ENCODE measurements at regions not wholly inside any gene's neighbourhood (a gene's known extent, or its start where the extent isn't known, plus 50 kb on each side); places are given as distances from the start of the nearest gene placed in this dataset.

- ATAC-seq, result no peak
- TF ChIP-seq CSDC2 (CRISPR knock-in tag; IDR thresholded peaks at IDR 0.05) (no peak), ESRRG (CRISPR knock-in tag; IDR thresholded peaks at IDR 0.05) (no peak), OSR1 (CRISPR knock-in tag; IDR thresholded peaks at IDR 0.05) (no peak), CSRNP3 (CRISPR knock-in tag; IDR thresholded peaks at IDR 0.05) (no peak), TOX (CRISPR knock-in tag; IDR thresholded peaks at IDR 0.05; ENCODE audit: borderline replicate concordance) (no peak), ZNF70 (CRISPR knock-in tag; IDR thresholded peaks at IDR 0.05) (no peak), GLIS3 (CRISPR knock-in tag; IDR thresholded peaks at IDR 0.05) (no peak), ZNF565 (CRISPR knock-in tag; conservative IDR thresholded peaks at IDR 0.05; ENCODE audit: low read depth) (no peak), ZFP3 (CRISPR knock-in tag; IDR thresholded peaks at IDR 0.05) (no peak), BACH2 (CRISPR knock-in tag; IDR thresholded peaks at IDR 0.05; ENCODE audit: borderline replicate concordance) (no peak), ARNTL (CRISPR knock-in tag; IDR thresholded peaks at IDR 0.05; ENCODE audit: borderline replicate concordance, low read depth) (no peak), ZNF8 (CRISPR knock-in tag; IDR thresholded peaks at IDR 0.05) (no peak), PATZ1 (CRISPR knock-in tag; IDR thresholded peaks at IDR 0.05; ENCODE audit: borderline replicate concordance) (no peak), ISL1 (CRISPR knock-in tag; IDR thresholded peaks at IDR 0.05) (no peak), RARB (CRISPR knock-in tag; IDR thresholded peaks at IDR 0.05) (no peak)
- TF ChIP-seq, protein P1, sequence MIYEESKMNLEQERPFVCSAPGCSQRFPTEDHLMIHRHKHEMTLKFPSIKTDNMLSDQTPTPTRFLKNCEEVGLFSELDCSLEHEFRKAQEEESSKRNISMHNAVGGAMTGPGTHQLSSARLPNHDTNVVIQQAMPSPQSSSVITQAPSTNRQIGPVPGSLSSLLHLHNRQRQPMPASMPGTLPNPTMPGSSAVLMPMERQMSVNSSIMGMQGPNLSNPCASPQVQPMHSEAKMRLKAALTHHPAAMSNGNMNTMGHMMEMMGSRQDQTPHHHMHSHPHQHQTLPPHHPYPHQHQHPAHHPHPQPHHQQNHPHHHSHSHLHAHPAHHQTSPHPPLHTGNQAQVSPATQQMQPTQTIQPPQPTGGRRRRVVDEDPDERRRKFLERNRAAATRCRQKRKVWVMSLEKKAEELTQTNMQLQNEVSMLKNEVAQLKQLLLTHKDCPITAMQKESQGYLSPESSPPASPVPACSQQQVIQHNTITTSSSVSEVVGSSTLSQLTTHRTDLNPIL (CRISPR knock-in tag; IDR thresholded peaks at IDR 0.05; ENCODE audit: low read depth), result no peak
- TF ChIP-seq, protein P2, sequence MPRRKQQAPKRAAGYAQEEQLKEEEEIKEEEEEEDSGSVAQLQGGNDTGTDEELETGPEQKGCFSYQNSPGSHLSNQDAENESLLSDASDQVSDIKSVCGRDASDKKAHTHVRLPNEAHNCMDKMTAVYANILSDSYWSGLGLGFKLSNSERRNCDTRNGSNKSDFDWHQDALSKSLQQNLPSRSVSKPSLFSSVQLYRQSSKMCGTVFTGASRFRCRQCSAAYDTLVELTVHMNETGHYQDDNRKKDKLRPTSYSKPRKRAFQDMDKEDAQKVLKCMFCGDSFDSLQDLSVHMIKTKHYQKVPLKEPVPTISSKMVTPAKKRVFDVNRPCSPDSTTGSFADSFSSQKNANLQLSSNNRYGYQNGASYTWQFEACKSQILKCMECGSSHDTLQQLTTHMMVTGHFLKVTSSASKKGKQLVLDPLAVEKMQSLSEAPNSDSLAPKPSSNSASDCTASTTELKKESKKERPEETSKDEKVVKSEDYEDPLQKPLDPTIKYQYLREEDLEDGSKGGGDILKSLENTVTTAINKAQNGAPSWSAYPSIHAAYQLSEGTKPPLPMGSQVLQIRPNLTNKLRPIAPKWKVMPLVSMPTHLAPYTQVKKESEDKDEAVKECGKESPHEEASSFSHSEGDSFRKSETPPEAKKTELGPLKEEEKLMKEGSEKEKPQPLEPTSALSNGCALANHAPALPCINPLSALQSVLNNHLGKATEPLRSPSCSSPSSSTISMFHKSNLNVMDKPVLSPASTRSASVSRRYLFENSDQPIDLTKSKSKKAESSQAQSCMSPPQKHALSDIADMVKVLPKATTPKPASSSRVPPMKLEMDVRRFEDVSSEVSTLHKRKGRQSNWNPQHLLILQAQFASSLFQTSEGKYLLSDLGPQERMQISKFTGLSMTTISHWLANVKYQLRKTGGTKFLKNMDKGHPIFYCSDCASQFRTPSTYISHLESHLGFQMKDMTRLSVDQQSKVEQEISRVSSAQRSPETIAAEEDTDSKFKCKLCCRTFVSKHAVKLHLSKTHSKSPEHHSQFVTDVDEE (CRISPR knock-in tag; IDR thresholded peaks at IDR 0.05), result no peak
Observed at GRCh38 chr4:167831855-167832254, 260.5 kb upstream of the ANXA10 start.

DNA sequence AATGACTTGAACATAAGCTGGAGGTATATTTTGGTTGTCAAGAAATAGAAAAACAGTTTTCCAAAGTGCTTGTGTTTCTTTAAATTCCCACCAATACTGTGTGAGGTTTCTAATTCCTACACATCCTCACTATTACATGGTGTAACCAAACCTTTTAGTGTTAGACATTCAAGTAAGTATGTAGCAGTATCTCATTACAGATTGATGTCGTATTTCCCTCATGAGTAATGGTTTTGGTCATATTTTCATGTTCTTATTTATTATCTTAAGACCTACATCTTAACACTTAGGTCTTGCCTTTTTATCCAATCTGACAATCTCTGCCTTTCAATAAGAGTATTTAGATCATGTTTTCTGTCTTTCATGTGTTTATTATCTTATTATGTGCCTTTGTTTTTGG, 253.7 kb upstream of the ANXA10 start:
- TF ChIP-seq ZC3H10 (CRISPR knock-in tag; IDR thresholded peaks at IDR 0.05) (no peak), ARNTL (CRISPR knock-in tag; IDR thresholded peaks at IDR 0.05; ENCODE audit: borderline replicate concordance, low read depth) (no peak), PATZ1 (CRISPR knock-in tag; IDR thresholded peaks at IDR 0.05; ENCODE audit: borderline replicate concordance) (no peak), PPARA (CRISPR knock-in tag; IDR thresholded peaks at IDR 0.05; ENCODE audit: borderline replicate concordance) (no peak), RARB (CRISPR knock-in tag; IDR thresholded peaks at IDR 0.05) (no peak)
- ATAC-seq, result no peak

GRCh38 chr4:167842487-167842886, 249.8 kb upstream of the ANXA10 start:
- no peak for ATAC-seq
- TF ChIP-seq, protein P1 (CRISPR knock-in tag; IDR thresholded peaks at IDR 0.05; ENCODE audit: low read depth), result no peak
- TF ChIP-seq GLIS3 (CRISPR knock-in tag; IDR thresholded peaks at IDR 0.05), result no peak
- TF ChIP-seq TOX (CRISPR knock-in tag; IDR thresholded peaks at IDR 0.05; ENCODE audit: borderline replicate concordance), result no peak
- no peak for TF ChIP-seq ZFP3 (CRISPR knock-in tag; IDR thresholded peaks at IDR 0.05)
- TF ChIP-seq, protein P2 (CRISPR knock-in tag; IDR thresholded peaks at IDR 0.05), result no peak
- TF ChIP-seq CSRNP3 (CRISPR knock-in tag; IDR thresholded peaks at IDR 0.05), result no peak
- TF ChIP-seq RARB (CRISPR knock-in tag; IDR thresholded peaks at IDR 0.05), result no peak
- no peak for TF ChIP-seq ISL1 (CRISPR knock-in tag; IDR thresholded peaks at IDR 0.05)
- TF ChIP-seq PATZ1 (CRISPR knock-in tag; IDR thresholded peaks at IDR 0.05; ENCODE audit: borderline replicate concordance), result no peak
- no peak for TF ChIP-seq ZC3H10 (CRISPR knock-in tag; IDR thresholded peaks at IDR 0.05)

Measured in SK-N-SH treated with all-trans-retinoic acid at 6 μM for 48 hours (cell line).